ENCODE measurements at regions not wholly inside any gene's neighbourhood (a gene's known extent, or its start where the extent isn't known, plus 50 kb on each side); places are given as distances from the start of the nearest gene placed in this dataset.

GRCh38 chr6:84314377-84314898, 87.0 kb upstream of the CEP162 start:
- Histone ChIP-seq H3K9me1 (ENCODE audit: control insufficient read depth, extremely low read depth, insufficient read depth, low read length) (no peaks in the 10 kb centered on the region), H3K9ac (ENCODE audit: control insufficient read depth, extremely low read depth, insufficient read depth, low read length) (no peak overlapping the region), H3K4me1 (ENCODE audit: control insufficient read depth, extremely low read depth, insufficient read depth, low read length) (no peaks in the 10 kb centered on the region), H3K9me3 (ENCODE audit: control insufficient read depth, low read depth, low read length) (no peaks in the 10 kb centered on the region), H3K79me2 (ENCODE audit: control insufficient read depth, insufficient read depth, low read length) (no peaks in the 10 kb centered on the region), H3K27ac (ENCODE audit: control insufficient read depth, insufficient read depth, low read length) (no peak overlapping the region), H3K36me3 (ENCODE audit: control insufficient read depth in 2 of 2, extremely low read depth in 1 of 2, insufficient read depth in 2 of 2, low read length in 2 of 2) (no peaks in the 10 kb centered on the region), H4K20me1 (ENCODE audit: control insufficient read depth, extremely low read depth, insufficient read depth, low read length) (no peaks in the 10 kb centered on the region), H3K4me2 (ENCODE audit: control insufficient read depth, extremely low read depth, insufficient read depth, low read depth, low read length) (no peak overlapping the region), H2AFZ (ENCODE audit: control insufficient read depth, low read length) (no peak overlapping the region), H3K27me3 (ENCODE audit: control insufficient read depth, extremely low read depth, insufficient read depth, low read length) (no peaks in the 10 kb centered on the region), H3K4me3 (ENCODE audit: control insufficient read depth in 2 of 3, extremely low read depth in 1 of 3, insufficient read depth in 2 of 3, low read depth in 1 of 3, low read length in 3 of 3) (no peak overlapping the region)
- DNase-seq (ENCODE audit: low read depth, low spot score), result no peak
- no peak for FAIRE-seq
- no peak for TF ChIP-seq EZH2 (IDR thresholded peaks at IDR 0.05; ENCODE audit: low read length)
- TF ChIP-seq, protein P1, sequence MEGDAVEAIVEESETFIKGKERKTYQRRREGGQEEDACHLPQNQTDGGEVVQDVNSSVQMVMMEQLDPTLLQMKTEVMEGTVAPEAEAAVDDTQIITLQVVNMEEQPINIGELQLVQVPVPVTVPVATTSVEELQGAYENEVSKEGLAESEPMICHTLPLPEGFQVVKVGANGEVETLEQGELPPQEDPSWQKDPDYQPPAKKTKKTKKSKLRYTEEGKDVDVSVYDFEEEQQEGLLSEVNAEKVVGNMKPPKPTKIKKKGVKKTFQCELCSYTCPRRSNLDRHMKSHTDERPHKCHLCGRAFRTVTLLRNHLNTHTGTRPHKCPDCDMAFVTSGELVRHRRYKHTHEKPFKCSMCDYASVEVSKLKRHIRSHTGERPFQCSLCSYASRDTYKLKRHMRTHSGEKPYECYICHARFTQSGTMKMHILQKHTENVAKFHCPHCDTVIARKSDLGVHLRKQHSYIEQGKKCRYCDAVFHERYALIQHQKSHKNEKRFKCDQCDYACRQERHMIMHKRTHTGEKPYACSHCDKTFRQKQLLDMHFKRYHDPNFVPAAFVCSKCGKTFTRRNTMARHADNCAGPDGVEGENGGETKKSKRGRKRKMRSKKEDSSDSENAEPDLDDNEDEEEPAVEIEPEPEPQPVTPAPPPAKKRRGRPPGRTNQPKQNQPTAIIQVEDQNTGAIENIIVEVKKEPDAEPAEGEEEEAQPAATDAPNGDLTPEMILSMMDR (optimal IDR thresholded peaks at IDR 0.05 in 1 of 3, IDR thresholded peaks at IDR 0.05 in 1 of 3, conservative IDR thresholded peaks at IDR 0.05 in 1 of 3; ENCODE audit: extremely low read depth in 1 of 3, insufficient read depth in 2 of 3, low read length in 3 of 3), result no peak
- dilution Hi-C loops (cut with MboI; ENCODE audit: extremely low pct_ligation_motif_present, low sequenced_read_pairs), result no loop called here

DNA sequence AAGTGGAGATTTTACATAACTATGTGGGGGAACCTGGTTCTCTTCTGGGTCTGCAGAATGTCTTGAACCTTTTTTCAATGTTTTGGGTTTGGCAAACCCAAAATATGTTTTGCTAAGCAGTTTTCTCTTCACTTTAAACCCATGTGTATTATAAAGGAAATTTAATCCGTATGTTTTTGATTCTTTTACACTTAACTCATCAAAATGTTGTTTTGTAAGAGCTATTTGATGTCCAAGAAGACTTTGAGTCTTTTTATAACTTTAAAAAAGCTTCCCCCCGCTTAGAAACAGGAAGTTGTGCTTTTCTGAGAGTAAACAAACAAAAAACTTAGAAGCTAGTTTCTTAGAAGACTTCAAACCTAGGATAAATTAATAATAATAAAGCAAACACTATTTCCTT, 81.9 kb upstream of the CEP162 start:
- Histone ChIP-seq H4K20me1 (ENCODE audit: control insufficient read depth, extremely low read depth, insufficient read depth, low read length) (no peaks in the 10 kb centered on the region), H3K9me1 (ENCODE audit: control insufficient read depth, extremely low read depth, insufficient read depth, low read length) (no peaks in the 10 kb centered on the region), H2AFZ (ENCODE audit: control insufficient read depth, low read length) (no peak overlapping the region), H3K27me3 (ENCODE audit: control insufficient read depth, extremely low read depth, insufficient read depth, low read length) (no peaks in the 10 kb centered on the region), H3K9ac (ENCODE audit: control insufficient read depth, extremely low read depth, insufficient read depth, low read length) (no peak overlapping the region), H3K4me2 (ENCODE audit: control insufficient read depth, extremely low read depth, insufficient read depth, low read depth, low read length) (no peak overlapping the region), H3K36me3 (ENCODE audit: control insufficient read depth in 2 of 2, extremely low read depth in 1 of 2, insufficient read depth in 2 of 2, low read length in 2 of 2) (no peaks in the 10 kb centered on the region), H3K4me3 (ENCODE audit: control insufficient read depth in 2 of 3, extremely low read depth in 1 of 3, insufficient read depth in 2 of 3, low read depth in 1 of 3, low read length in 3 of 3) (no peak overlapping the region), H3K4me1 (ENCODE audit: control insufficient read depth, extremely low read depth, insufficient read depth, low read length) (no peaks in the 10 kb centered on the region), H3K27ac (ENCODE audit: control insufficient read depth, insufficient read depth, low read length) (no peak overlapping the region), H3K9me3 (ENCODE audit: control insufficient read depth, low read depth, low read length) (no peaks in the 10 kb centered on the region), H3K79me2 (ENCODE audit: control insufficient read depth, insufficient read depth, low read length) (no peaks in the 10 kb centered on the region)
- no peak for TF ChIP-seq EZH2 (IDR thresholded peaks at IDR 0.05; ENCODE audit: low read length)
- TF ChIP-seq, protein P1 (optimal IDR thresholded peaks at IDR 0.05 in 1 of 3, IDR thresholded peaks at IDR 0.05 in 1 of 3, conservative IDR thresholded peaks at IDR 0.05 in 1 of 3; ENCODE audit: extremely low read depth in 1 of 3, insufficient read depth in 2 of 3, low read length in 3 of 3), result no peak
- DNase-seq (ENCODE audit: low read depth, low spot score) (no peak), FAIRE-seq (no peak)
- dilution Hi-C loops (cut with MboI; ENCODE audit: extremely low pct_ligation_motif_present, low sequenced_read_pairs), result no loop called here

All from keratinocyte (primary cell).